Natural killer cell (primary cell): ENCODE measurements at regions not wholly inside any gene's neighbourhood (a gene's known extent, or its start where the extent isn't known, plus 50 kb on each side); places are given as distances from the start of the nearest gene placed in this dataset.

Experiments used
- ATAC-seq, 3 donors: fragments of 150-1000 bp in 2 of 3; fragments of 200-7000 bp in 1 of 3; cut with Tn5 transposase; 1 replicate in 1 of 3; 2 replicates in 2 of 3; pipeline ENCODE4 v1.10.0; 2021; ENCODE audit warnings: mild to moderate bottlenecking in 2 of 3, moderate library complexity in 2 of 3
- DNase-seq, 2 donors: peaks; one replicate each; pipeline versions ENCODE4 v3.0.0 to v3.0.0-alpha.2; 2013 to 2021; ENCODE audit warnings: mixed read lengths in 1 of 2
- H3K27ac ChIP-seq: one replicate; pipeline ENCODE4 v1.5.1; 2013; ENCODE audit warnings: mild to moderate bottlenecking, low read length
- H3K27me3 ChIP-seq: one replicate; pipeline ENCODE4 v1.6.1; 2013; ENCODE audit warnings: low read length; ENCODE audit not compliant: control insufficient read depth, insufficient read depth
- H3K36me3 ChIP-seq: one replicate; pipeline ENCODE4 v1.6.1; 2013; ENCODE audit warnings: low read length; ENCODE audit not compliant: control insufficient read depth, insufficient read depth
- H3K4me1 ChIP-seq: one replicate; pipeline ENCODE4 v1.6.1; 2013; ENCODE audit warnings: low read length; ENCODE audit not compliant: control insufficient read depth, insufficient read depth
- H3K4me3 ChIP-seq: one replicate; pipeline ENCODE4 v1.5.1; 2013; ENCODE audit warnings: low read length
- H3K9me3 ChIP-seq: one replicate; pipeline ENCODE4 v1.6.1; 2013; ENCODE audit warnings: low read length; ENCODE audit not compliant: control insufficient read depth, insufficient read depth
- H3K27ac Mint-ChIP-seq, 2 donors: one replicate each; pipeline ENCODE4 v1.8.0; 2022; ENCODE audit warnings: mild to moderate bottlenecking in 2 of 2, mixed read lengths in 2 of 2, moderate library complexity in 1 of 2
- H3K27me3 Mint-ChIP-seq, 2 donors: one replicate each; pipeline ENCODE4 v1.8.0; 2022; ENCODE audit warnings: low read depth in 2 of 2, mixed read lengths in 2 of 2
- H3K36me3 Mint-ChIP-seq: one replicate; pipeline ENCODE4 v1.8.0; 2022; ENCODE audit warnings: mixed read lengths
- H3K4me1 Mint-ChIP-seq, 2 donors: one replicate each; pipeline ENCODE4 v1.8.0; 2022; ENCODE audit warnings: mixed read lengths in 2 of 2
- H3K4me3 Mint-ChIP-seq: one replicate; pipeline ENCODE4 v1.8.0; 2022; ENCODE audit warnings: mild to moderate bottlenecking, moderate library complexity, mixed read lengths
- H3K9me3 Mint-ChIP-seq, 2 donors: one replicate each; pipeline ENCODE4 v1.8.0; 2022; ENCODE audit warnings: mixed read lengths in 2 of 2
- WGBS: methylation state at CpG from one replicate; pipeline ENCODE4 v1.1.7; 2013; ENCODE audit warnings: missing lambda C conversion rate; ENCODE audit not compliant: insufficient coverage; 5-methylcytosine and 5-hydroxymethylcytosine counted together
- intact Hi-C: fragments of 100-400 bp; cut with micrococcal nuclease; formaldehyde crosslinking; loops from one replicate; pipeline ENCODE4 v1.14.2; 2022
- TF ChIP-seq, protein P1 (sequence below): fragments of 200-600 bp; IDR thresholded peaks from one replicate; pipeline ENCODE4 v1.8.0; 2022; ENCODE audit warnings: antibody characterized with exemption

DNA sequence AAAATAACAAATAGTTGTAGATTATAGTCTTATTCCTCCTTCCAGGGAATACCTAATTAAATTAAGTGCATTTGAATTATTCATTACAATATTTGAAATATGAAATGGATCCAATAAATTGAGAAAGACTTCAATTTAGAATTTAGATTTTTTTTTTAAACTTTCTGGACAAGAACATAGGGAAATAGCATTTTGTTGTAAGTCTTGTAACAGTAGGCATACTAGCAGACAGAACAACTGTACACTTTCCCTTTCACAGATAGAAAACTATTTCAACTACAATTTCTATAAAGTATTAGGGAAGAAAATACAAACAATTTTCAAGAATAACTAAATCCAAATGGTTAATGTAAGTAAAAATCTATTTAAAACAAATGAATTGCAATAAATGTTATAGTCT lies 577.5 kb downstream of the USP25 start:
- no peaks in the 10 kb centered on the region for H3K4me1 Mint-ChIP-seq
- Histone ChIP-seq H3K27ac (no peak overlapping the region), H3K4me1 (no peaks in the 10 kb centered on the region), H3K36me3 (no peaks in the 10 kb centered on the region), H3K4me3 (no peak overlapping the region), H3K9me3 (no peaks in the 10 kb centered on the region), H3K27me3 (no peaks in the 10 kb centered on the region)
- ATAC-seq (no peak), DNase-seq (no peak)
- intact Hi-C loops: no loop called here
- H3K4me3 Mint-ChIP-seq: no peak overlapping the region
- H3K27ac Mint-ChIP-seq: no peak overlapping the region
- H3K36me3 Mint-ChIP-seq: no peaks in the 10 kb centered on the region
- H3K9me3 Mint-ChIP-seq: peaks cover 3 to 4% of the 10 kb centered on the region in 2 donors
- H3K27me3 Mint-ChIP-seq: no peaks in the 10 kb centered on the region
- TF ChIP-seq, protein P1, sequence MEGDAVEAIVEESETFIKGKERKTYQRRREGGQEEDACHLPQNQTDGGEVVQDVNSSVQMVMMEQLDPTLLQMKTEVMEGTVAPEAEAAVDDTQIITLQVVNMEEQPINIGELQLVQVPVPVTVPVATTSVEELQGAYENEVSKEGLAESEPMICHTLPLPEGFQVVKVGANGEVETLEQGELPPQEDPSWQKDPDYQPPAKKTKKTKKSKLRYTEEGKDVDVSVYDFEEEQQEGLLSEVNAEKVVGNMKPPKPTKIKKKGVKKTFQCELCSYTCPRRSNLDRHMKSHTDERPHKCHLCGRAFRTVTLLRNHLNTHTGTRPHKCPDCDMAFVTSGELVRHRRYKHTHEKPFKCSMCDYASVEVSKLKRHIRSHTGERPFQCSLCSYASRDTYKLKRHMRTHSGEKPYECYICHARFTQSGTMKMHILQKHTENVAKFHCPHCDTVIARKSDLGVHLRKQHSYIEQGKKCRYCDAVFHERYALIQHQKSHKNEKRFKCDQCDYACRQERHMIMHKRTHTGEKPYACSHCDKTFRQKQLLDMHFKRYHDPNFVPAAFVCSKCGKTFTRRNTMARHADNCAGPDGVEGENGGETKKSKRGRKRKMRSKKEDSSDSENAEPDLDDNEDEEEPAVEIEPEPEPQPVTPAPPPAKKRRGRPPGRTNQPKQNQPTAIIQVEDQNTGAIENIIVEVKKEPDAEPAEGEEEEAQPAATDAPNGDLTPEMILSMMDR: no peak

DNA sequence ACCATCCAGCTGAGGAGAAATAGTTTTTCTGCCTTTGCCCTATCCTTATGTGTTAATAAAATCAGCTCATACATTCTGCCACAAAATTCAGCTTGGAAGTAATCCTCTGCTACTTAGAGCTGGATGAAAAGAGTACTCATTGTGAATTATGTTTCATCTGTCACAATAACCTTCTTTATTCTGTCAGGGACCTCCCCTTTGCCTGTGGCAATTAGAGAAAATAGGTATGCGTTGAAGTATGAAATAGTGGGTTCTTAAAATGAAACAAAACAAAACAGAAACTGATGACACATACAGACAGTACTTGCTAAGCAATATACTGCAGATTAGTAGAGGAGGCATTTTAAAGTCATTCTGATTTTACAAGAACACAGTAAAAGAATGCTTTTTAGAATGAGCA lies 578.5 kb downstream of the USP25 start:
- H3K4me1 ChIP-seq: no peaks in the 10 kb centered on the region
- H3K27ac Mint-ChIP-seq: no peak overlapping the region
- no peaks in the 10 kb centered on the region for H3K9me3 ChIP-seq
- TF ChIP-seq, protein P1: no peak
- no CpG with 5 or more reads among the region's 1 CpG for WGBS
- H3K4me3 Mint-ChIP-seq: no peak overlapping the region
- no peak for DNase-seq
- ATAC-seq: no peak
- H3K9me3 Mint-ChIP-seq: peaks cover 2 to 3% of the 10 kb centered on the region in 2 donors
- H3K36me3 ChIP-seq: no peaks in the 10 kb centered on the region
- H3K27me3 Mint-ChIP-seq: no peaks in the 10 kb centered on the region
- H3K4me3 ChIP-seq: no peak overlapping the region
- H3K36me3 Mint-ChIP-seq: no peaks in the 10 kb centered on the region
- intact Hi-C loops: no loop called here
- H3K27ac ChIP-seq: no peak overlapping the region
- no peaks in the 10 kb centered on the region for H3K27me3 ChIP-seq
- H3K4me1 Mint-ChIP-seq: no peaks in the 10 kb centered on the region

DNA sequence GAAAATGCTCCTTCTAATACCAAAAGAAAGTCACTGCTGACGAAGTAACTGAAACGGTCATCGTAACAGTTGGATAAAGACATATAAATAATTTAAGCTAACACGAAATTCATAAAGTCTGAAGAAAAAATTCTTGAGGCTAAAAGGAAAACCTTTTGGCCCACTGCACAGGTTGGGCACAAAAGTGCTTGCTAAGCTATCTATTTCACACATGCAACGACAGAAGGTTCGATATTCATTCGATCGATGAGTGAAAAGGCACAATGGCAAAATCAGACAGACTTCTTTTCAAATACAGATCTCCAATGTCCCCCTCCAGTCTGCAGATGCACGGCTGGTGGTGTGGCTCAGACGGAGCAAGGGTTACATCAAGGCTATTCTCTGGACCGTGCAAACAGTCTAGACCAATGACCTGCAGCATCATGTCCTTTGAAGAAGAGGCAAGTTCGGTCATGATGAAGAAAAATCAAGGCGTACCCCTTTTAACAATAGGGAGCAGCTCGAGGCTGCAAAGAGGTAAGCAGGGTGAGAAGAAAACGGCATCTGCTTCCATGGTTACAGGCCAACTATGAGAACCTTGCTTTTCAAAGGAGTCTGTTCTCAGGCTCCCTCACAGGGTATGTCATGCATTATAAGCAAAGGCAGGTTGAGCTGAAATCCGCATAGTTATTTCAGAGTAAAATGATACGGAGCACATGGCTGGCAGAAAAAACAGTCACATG lies 579.6 kb downstream of the USP25 start:
- DNase-seq: no peak
- WGBS: 90% methylated on average over 14 of the region's 17 CpGs
- no peaks in the 10 kb centered on the region for H3K36me3 Mint-ChIP-seq
- Histone ChIP-seq H3K9me3 (no peaks in the 10 kb centered on the region), H3K27ac (no peak overlapping the region), H3K36me3 (no peaks in the 10 kb centered on the region), H3K27me3 (no peaks in the 10 kb centered on the region), H3K4me3 (no peak overlapping the region), H3K4me1 (no peaks in the 10 kb centered on the region)
- intact Hi-C loops: no loop called here
- H3K9me3 Mint-ChIP-seq: peaks cover 0 to 3% of the 10 kb centered on the region in 2 donors
- H3K4me3 Mint-ChIP-seq: no peak overlapping the region
- ATAC-seq: no peak
- no peaks in the 10 kb centered on the region for H3K4me1 Mint-ChIP-seq
- TF ChIP-seq, protein P1: no peak
- no peak overlapping the region for H3K27ac Mint-ChIP-seq
- H3K27me3 Mint-ChIP-seq: no peaks in the 10 kb centered on the region

DNA sequence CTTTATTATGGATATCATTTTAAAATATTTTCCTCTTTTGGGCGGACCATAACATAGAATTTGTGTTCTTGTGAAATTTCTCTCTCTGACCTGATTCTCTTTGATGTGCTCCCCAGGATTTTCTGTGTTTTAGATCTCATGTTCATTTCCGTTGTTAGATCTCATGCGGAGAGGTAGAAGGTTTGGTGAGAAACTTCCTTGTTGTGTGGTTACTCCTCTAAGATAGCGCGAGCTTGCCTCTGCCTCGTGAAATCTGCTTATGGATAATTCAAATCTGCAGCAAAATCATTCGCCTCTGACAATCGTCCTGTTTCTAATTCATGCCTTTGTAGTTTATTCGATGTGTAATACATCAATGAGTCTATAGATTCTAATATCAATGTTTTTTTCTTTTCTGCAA lies 580.4 kb downstream of the USP25 start:
- DNase-seq (no peak), ATAC-seq (no peak)
- WGBS: 80% methylated on average over 8 of the region's 9 CpGs
- H3K4me1 Mint-ChIP-seq: no peaks in the 10 kb centered on the region
- H3K27me3 Mint-ChIP-seq: no peaks in the 10 kb centered on the region
- no peaks in the 10 kb centered on the region for H3K9me3 ChIP-seq
- H3K9me3 Mint-ChIP-seq: peaks cover 0 to 3% of the 10 kb centered on the region in 2 donors
- H3K27me3 ChIP-seq: no peaks in the 10 kb centered on the region
- H3K4me1 ChIP-seq: no peaks in the 10 kb centered on the region
- no peaks in the 10 kb centered on the region for H3K36me3 Mint-ChIP-seq
- H3K36me3 ChIP-seq: no peaks in the 10 kb centered on the region
- H3K27ac Mint-ChIP-seq: no peak overlapping the region
- no peak overlapping the region for H3K4me3 Mint-ChIP-seq
- no peak overlapping the region for H3K27ac ChIP-seq
- TF ChIP-seq, protein P1: no peak
- no peak overlapping the region for H3K4me3 ChIP-seq
- intact Hi-C loops: no loop called here
